22Rv1 (cell line): ENCODE measurements at regions not wholly inside any gene's neighbourhood (a gene's known extent, or its start where the extent isn't known, plus 50 kb on each side); places are given as distances from the start of the nearest gene placed in this dataset.

Experiments
- CTCF ChIP-seq: fragments of 450-650 bp; IDR thresholded peaks from 2 replicates; pipeline ENCODE4 v1.5.1; 2017; ENCODE audit warnings: mild to moderate bottlenecking
- ZFX ChIP-seq: fragments of 450-650 bp; IDR thresholded peaks from 2 replicates; pipeline ENCODE4 v1.6.1; 2017; ENCODE audit warnings: antibody characterized with exemption, borderline replicate concordance

DNA sequence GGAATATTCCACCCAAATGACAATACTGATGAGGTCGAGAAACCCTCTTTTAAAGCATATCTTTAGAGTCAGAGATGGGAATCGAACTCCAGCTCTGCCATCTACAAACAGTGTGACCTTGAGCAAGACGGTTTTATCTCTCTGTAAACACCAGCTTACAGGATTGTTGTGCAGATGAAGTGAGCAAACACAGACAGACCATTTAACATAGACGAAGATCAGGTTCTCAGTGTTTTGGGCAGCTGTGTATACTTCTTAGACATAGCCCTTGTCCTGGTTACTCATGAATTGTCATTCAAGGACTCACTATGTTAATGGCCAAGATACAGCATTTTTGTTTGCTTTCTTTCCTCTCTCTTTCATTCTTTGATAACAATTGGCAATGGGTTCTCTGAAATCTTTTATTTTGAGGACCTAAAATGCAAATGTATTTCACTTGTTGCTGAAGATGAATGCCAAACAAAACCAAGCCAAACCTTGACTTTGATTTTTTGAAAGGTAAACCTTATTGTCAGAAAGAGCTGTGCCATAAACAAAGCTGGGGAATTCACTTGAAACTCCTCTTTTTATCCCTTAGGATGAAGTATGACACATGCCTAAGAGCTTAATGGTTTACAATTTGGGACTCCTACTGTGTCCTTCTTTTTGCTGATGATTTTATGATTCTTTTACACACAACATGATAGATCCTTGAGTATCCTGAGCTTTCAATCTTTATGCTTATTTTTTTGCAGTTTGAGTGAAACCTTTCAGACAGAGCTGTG is 250.0 kb upstream of the PDZRN3 start:
- TF ChIP-seq ZFX: no peak
- no peak for TF ChIP-seq CTCF
